Left lung (tissue), 4 donors: ENCODE measurements at regions not wholly inside any gene's neighbourhood (a gene's known extent, or its start where the extent isn't known, plus 50 kb on each side); places are given as distances from the start of the nearest gene placed in this dataset.

Source experiments
- ATAC-seq: fragments of 200-7000 bp; cut with Tn5 transposase; one replicate; pipeline ENCODE4 v1.9.1; 2020; ENCODE audit warnings: moderate library complexity
- DNase-seq, 4 donors: peaks; one replicate each; pipeline ENCODE4 v3.0.0-alpha.2; 2013 to 2020
- H3K27ac ChIP-seq, 2 donors: fragments of 200-600 bp; sonication (generic) in 1 of 2; one replicate each; pipeline versions ENCODE4 v1.5.0 to v1.8.0; 2020 to 2021
- H3K27me3 ChIP-seq, 2 donors: fragments of 200-600 bp; sonication (generic) in 1 of 2; one replicate each; pipeline versions ENCODE4 v1.5.0 to v1.8.0; 2020 to 2021
- H3K36me3 ChIP-seq, 2 donors: fragments of 200-600 bp; sonication (generic) in 1 of 2; one replicate each; pipeline versions ENCODE4 v1.5.0 to v1.8.0; 2020 to 2021
- H3K4me1 ChIP-seq, 2 donors: fragments of 200-600 bp; one replicate each; pipeline ENCODE4 v1.8.0; 2021
- H3K4me3 ChIP-seq, 2 donors: fragments of 200-600 bp; sonication (generic) in 1 of 2; one replicate each; pipeline versions ENCODE4 v1.5.0 to v1.8.0; 2020 to 2021; ENCODE audit warnings: mild to moderate bottlenecking in 1 of 2
- H3K9me3 ChIP-seq, 2 donors: fragments of 200-600 bp; sonication (generic) in 1 of 2; one replicate each; pipeline versions ENCODE4 v1.5.0 to v1.8.0; 2020 to 2021
- CTCF ChIP-seq, 2 donors: fragments of 200-600 bp; sonication (generic) in 1 of 2; IDR thresholded peaks; one replicate each; pipeline versions ENCODE4 v1.5.0 to v1.8.0; 2021; ENCODE audit warnings: antibody characterized with exemption in 2 of 2
- intact Hi-C, 2 donors: fragments of 100-400 bp; cut with DNase I; formaldehyde crosslinking; loops; one replicate each; pipeline versions ENCODE4 v1.11.2 to v1.14.2; 2022
- donor health status: DM: no; HTN: yes; CAD: no.
- donor health status: DM: no; HTN: no; CAD: no.

- H3K4me1 ChIP-seq, result peaks cover 0 to 17% of the 10 kb centered on the region in 2 donors
- H3K4me3 ChIP-seq, result no peak overlapping the region
Observed at GRCh38 chr5:158409507-158409906, 550.6 kb upstream of the CLINT1 start.

GRCh38 chr5:158407824-158408195 is 548.9 kb upstream of the CLINT1 start:
- no peaks in the 10 kb centered on the region for H3K27me3 ChIP-seq
- no peak overlapping the region for H3K27ac ChIP-seq
- peaks cover 0 to 16% of the 10 kb centered on the region in 2 donors for H3K9me3 ChIP-seq
- intact Hi-C loops, result no loop called here
- H3K36me3 ChIP-seq, result no peaks in the 10 kb centered on the region
- DNase-seq, result no peak
- peaks cover 0 to 15% of the 10 kb centered on the region in 2 donors for H3K4me1 ChIP-seq
- H3K4me3 ChIP-seq, result no peak overlapping the region
- no peak for TF ChIP-seq CTCF (IDR thresholded peaks at IDR 0.05)
- no peak for ATAC-seq

More at GRCh38 chr5:158409507-158409906, 550.6 kb upstream of the CLINT1 start:
- ATAC-seq (no peak), DNase-seq (no peak)
- Histone ChIP-seq H3K9me3 (peaks cover 0 to 5% of the 10 kb centered on the region in 2 donors), H3K36me3 (no peaks in the 10 kb centered on the region), H3K27ac (no peak overlapping the region), H3K27me3 (no peaks in the 10 kb centered on the region)
- intact Hi-C loops, result no loop called here
- no peak for TF ChIP-seq CTCF (IDR thresholded peaks at IDR 0.05)

- DNase-seq, result no peak
- no peaks in the 10 kb centered on the region for H3K27me3 ChIP-seq
- H3K36me3 ChIP-seq, result no peaks in the 10 kb centered on the region
- H3K27ac ChIP-seq, result no peak overlapping the region
- peak; percentile 65 for ATAC-seq
- TF ChIP-seq CTCF (IDR thresholded peaks at IDR 0.05), result no peak
- H3K9me3 ChIP-seq, result peaks cover 0 to 16% of the 10 kb centered on the region in 2 donors
- H3K4me3 ChIP-seq, result no peak overlapping the region
- H3K4me1 ChIP-seq, result peaks cover 0 to 12% of the 10 kb centered on the region in 2 donors
- intact Hi-C loops, result no loop called here
Observed at GRCh38 chr5:158406884-158407823, 548.2 kb upstream of the CLINT1 start.

- H3K27ac ChIP-seq, result no peak overlapping the region
- H3K4me3 ChIP-seq, result no peak overlapping the region
- DNase-seq (no peak), ATAC-seq (no peak)
- intact Hi-C loops, result no loop called here
- TF ChIP-seq CTCF (IDR thresholded peaks at IDR 0.05), result no peak
- no peaks in the 10 kb centered on the region for H3K4me1 ChIP-seq
- peaks cover 0 to 5% of the 10 kb centered on the region in 2 donors for H3K9me3 ChIP-seq
- no peaks in the 10 kb centered on the region for H3K36me3 ChIP-seq
- H3K27me3 ChIP-seq, result no peaks in the 10 kb centered on the region
Observed at GRCh38 chr5:158398360-158399201, 539.6 kb upstream of the CLINT1 start.

- DNase-seq, result no peak
- intact Hi-C loops, result no loop called here
Observed at GRCh38 chr5:158397278-158397677, 538.3 kb upstream of the CLINT1 start.

More at GRCh38 chr5:158397278-158397677, 538.3 kb upstream of the CLINT1 start:
- H3K4me3 ChIP-seq, result no peak overlapping the region
- no peak for TF ChIP-seq CTCF (IDR thresholded peaks at IDR 0.05)
- no peaks in the 10 kb centered on the region for H3K36me3 ChIP-seq
- no peaks in the 10 kb centered on the region for H3K4me1 ChIP-seq
- no peak for ATAC-seq
- H3K9me3 ChIP-seq, result no peaks in the 10 kb centered on the region
- H3K27ac ChIP-seq, result no peak overlapping the region
- no peaks in the 10 kb centered on the region for H3K27me3 ChIP-seq
